ENCODE measurements at regions not wholly inside any gene's neighbourhood (a gene's known extent, or its start where the extent isn't known, plus 50 kb on each side); places are given as distances from the start of the nearest gene placed in this dataset.

DNA sequence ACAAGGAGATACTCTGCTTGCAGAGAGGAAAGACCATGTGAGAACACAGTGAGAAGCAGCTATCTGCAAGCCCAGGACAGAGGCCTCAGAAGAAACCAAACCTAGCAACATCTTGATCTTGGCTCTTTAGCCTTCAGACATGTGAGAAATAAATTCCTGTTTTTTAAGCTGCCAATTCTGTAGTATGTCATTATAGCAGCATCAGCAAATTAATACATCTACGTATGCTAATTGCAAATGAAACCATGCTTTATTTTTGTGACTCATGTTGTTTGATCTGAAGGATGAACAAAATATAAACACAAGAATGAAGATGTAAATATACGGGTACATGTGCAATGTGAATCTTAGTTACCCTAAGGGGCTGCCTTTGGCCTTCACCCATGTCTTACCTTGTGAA is 714.4 kb upstream of the ARPP21 start:
- DNase-seq = no peak

DNA sequence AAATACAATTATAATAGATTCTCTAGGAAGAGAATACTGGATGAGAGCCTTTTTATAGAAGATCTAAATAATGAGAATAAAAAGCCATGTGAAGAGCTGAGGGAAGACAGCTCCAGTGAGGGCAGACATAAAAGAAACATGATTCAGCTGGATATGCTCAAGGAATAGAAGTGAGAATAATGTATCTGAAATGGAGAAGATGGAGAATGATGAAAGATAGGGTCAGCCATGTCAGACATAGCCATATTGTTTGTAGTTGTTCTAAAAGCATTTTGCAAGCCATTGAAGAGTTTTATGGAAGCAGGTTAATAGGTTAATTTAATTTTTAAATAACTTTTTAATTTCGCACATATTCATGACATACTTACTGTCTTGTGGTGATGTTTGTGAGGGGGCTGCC is 713.5 kb upstream of the ARPP21 start:
- DNase-seq = no peak

DNA sequence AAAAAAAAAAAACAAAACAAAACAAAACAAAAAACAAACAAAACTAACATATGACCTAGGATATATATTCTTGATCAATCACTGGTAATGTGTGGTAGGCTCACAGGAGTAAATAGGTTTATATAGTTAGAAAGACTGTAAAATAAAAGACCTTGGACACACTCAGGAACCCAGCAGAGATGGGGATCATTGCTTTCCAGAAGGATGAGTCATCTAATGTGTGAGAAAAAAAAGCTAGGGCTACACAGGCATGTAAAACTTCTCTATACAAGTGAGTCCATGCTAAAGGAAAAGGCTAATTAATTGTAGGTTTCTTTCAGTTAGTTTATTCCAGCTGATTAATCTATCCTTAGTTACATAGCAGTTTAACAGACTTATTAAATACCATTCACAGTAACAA is 710.3 kb upstream of the ARPP21 start:
- no peak for DNase-seq

DNA sequence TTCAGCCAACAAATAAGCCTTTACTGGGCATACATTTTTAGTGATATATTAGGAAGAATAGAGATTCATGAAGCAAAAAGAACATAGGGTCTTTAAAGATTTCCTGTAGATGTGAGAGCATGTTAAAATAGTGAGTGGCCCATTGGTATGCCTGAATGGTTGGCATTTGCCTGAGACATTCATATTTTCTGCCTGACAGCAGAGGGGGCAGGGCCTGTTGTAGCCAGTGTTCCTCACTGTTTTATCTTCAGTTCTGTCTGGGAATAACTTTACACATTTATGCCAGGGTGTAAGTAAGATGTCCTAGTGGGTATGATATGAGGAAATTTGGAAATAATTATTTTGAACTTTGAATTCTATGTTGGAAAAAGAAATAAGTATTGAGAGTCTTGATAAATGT is 704.7 kb upstream of the ARPP21 start:
- DNase-seq = no peak

DNA sequence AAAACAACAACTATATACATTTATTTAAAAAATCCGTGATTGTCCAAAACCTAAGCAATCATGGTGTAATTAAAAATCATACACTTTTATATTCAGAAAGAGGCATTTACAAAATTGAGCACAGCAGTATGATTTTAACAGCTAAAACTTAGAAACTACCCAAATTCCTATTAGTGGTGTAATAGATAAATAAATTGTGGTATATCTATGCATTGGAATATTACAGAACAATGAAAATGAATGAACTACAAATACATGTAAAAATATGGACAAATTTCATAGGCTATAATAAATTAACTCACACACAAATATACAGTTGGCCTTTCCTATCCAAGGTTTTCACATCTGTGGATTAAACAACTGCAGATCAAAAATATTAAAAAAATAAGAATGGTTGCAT is 700.5 kb upstream of the ARPP21 start:
- no peak for DNase-seq

DNA sequence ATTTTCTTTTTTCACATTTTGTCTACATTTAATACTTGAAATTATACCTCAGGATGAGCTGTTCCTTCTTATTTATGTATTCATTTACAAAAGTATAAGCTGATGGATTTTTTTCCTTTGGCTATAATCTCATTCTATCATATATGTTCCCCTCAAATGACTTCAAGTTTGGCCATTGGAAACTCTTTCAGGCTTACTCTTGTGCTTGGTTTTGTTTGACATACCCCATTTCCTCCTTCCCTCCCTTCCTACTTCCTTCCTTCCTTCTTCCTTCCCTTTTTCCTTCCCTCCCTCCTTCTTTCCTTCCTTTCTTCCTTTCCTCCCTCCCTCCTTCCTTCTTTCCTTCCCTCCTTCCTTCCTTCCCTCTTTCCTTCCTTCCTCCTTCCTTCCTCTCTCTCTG is 697.1 kb upstream of the ARPP21 start:
- no peak for DNase-seq

DNA sequence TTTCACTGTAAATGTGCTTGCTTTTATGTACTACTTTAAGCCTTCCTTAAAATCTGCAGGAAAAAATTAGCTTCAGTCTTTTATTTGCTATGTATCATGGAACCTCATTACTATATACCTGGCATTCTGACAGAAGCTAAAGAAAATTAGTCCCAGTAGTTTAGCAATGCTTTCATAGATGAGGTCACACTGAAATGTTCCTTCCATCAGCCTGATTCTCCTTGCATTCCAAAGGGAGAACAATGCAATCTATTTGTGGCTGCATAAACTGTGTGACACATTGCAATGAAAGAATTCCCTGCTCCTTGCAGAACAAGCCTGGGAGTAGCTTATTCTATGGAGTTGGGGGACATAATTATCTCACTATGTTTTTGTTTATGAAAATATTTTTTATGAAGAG is 691.5 kb upstream of the ARPP21 start:
- DNase-seq = no peak

DNA sequence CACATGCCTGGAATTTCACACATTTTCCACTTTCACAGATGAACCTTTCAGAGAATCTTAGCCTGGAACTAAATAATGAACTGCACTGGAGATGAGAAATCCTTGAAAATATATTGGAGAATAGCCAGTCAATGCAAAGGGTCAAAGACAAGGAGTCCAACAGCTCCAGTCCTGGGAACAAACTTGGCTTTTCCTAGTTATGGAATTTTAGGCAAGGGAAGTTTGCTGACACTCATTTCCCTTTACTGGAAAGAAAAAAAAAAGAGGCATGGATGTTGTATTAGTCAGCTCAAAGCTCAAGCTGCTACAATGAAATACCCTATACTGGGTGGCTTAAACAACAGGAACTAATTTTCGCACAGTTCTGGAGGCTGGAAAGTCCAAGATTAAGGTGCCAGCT is 690.8 kb upstream of the ARPP21 start:
- DNase-seq = no peak

DNA sequence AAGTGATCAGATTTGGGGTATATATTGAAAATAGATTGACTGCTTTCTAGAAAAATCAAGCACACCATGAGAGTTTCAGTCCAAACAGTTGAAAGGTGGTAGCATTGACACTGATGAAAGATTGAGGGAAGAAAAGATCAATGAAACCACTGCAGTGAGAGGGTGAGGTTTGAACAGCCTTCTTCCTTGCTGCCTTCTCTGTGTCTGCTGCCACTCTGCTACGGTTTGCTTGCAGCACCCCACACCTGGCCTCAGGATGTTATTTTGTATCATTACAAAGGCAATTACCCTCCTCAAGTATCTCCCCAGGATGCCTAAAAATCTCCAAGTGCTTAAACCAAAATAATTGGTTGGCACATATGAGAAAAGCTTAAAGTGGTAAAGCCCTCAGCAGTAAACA is 683.6 kb upstream of the ARPP21 start:
- DNase-seq = no peak

DNA sequence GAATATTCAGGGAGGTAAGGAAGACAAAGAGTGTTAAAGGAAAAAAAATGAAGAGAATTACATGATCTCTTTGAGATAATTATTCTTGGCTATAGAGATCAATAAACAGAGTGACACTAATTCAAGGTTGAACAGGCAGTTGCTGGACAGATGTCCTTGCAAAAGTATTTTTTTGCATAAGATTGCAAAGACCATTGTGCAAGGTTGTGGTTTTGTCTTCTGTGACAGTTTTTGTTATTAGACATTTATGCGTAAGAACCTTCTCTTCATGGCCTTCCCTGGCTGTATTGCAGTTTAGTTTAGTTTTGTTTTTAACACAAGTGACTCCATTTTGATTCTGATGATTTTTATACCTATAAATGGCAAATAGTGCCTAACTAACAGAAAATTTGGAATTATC is 682.8 kb upstream of the ARPP21 start:
- no peak for DNase-seq

DNA sequence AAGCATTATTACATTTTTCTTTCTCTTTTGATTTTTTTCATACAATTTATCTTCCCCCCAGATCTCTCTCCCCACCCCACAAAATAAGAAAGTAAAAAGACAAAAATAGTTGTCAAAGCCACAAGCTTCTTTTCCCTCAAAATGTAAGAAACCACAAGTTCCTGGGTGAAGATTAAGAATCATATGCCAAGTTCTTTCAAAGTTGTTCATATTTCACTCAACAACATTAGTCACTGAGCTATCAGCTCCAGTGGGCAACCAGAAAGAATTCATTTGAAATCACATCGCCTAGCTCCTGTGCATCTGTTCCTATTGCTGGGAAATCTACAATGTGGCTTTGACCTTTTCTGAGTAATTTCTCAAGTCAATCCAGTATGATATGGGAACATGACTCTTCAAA is 681.6 kb upstream of the ARPP21 start:
- DNase-seq = no peak

DNA sequence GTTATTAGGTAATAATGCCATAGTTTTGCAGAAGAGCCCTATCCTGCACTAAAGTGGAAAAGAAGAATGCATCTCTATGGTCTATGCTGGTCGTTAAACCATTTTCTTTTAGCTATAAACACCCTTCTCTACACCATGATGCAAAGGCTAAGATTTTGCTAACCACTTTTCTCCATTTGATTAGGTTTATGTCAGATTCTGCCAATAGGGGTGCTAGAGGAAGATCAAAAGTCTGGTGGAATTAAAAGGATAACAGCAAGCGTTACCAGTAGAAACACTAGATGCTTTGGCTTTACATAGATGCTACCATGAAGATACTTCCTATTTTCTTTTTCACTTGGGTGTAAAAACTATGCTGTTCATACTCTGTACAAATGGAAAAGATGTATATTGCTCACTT is 669.8 kb upstream of the ARPP21 start:
- no peak for DNase-seq

DNA sequence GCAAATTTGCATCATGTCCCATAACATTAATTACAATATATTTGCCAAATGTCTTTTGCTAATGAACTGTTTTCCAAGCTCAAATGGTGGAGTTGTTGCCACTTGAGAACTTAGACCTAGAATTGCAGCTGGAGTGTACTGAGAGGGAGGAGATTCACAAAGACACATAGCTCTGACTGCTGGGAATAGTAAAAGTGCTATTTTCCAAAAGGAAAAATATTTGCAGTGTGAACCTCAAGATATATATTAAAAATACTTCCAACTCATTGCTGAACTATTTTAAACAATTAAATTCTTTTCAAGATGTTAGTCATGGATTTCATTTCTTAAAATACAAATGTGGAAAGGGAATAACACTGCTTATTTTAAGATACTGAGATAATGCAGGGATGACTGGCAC is 666.8 kb upstream of the ARPP21 start:
- DNase-seq = no peak

DNA sequence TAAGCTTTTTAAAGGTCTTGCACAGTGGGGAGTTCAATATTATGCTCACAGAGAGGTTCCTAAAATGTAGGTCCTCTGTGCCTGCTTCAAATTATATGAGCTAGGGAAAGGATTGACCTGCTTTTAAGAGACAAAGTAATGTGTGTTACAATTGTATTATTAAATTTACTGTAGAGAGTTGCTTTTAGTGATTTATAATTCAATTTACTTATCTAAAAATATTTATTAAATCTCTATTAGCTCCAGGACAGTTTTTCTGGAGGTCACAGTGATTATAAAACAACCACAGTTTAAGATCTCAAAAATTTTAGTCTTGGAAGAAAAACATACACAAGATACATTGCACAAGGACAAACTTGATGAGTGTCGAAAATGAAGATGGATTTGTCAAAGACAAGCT is 665.7 kb upstream of the ARPP21 start:
- DNase-seq = no peak

DNA sequence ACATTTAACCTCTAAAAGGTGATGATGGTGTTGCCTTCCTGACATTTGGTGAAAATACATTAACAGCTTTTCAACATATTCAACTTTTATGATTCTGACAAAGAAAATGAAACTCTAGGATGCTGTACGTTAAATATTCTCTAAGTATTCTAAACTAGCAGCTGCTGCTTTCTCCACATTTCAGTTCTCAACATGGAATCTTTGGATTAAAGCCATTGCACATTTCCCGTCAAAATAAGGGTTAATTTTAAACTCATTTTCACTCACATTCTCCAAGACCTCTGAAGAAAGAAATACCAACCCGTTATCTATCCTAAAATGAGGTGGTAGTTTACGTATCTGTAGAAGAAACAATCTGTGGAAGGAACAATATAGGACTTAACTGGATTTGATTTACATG is 655.7 kb upstream of the ARPP21 start:
- DNase-seq = no peak

DNA sequence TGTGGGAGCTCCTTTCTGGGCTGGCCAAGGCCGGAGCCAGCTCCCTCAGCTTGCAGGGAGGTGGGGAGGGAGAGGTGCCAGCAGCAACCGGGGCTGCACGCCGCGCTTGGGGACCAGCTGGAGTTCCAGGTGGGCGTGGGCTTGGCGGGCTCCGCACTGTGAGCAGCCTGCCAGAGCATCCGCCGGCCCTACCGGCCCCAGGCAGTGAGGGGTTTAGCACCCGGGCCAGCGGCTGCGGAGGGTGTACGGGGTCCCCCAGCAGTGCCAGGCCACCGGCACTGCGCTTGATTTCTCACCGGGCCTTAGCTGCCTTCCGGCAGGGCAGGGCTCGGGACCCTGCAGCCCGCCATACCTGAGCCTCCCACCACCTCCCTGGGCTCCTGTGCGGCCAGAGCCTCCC is 651.0 kb upstream of the ARPP21 start:
- no peak for DNase-seq

DNA sequence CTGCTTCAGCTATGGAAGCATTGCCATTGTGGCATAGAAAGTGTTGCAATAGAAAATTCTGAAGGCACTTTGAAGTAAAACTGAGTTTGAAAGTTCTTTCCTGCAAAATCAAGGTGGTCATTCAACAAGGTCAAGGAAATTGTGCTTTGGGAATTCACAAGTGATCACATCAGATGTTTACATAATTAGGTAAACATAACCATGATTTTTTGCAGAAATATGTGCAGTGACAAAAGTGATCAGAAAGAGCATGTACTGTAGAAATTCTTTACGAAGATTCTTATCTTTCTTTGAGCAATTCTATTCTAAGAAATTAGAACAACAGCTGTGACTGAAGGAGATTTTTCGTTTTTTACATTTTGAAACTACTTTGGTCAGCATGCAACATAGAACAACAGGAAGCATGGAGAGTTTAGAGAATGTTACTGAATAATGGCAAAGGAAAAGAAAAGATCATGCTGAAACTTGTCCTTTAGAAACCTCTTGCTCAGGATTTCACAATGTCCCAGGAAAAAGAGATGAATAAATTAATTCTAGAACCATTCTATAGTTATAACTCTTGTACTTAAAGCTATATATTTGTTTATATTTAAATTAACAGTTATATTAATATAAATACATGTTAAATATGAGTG is 643.4 kb upstream of the ARPP21 start:
- DNase-seq = no peak

DNA sequence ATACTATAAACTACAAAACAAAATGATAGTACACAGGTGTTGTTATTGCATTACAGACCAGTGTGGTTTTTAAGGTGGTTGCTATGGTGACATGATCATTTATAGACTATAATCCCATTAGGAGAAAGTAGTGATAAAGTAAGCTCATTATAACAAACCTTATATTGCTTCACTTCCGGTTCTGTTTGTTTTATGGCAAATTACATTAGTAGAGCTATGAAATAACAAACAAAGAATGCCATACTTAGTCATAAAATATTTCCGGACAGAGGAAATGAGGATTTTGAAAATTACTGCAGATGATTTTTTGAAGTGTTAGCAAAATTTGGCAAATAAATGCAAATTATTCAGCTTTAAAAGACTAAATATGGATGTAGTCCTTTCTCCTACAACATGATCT is 640.4 kb upstream of the ARPP21 start:
- no peak for DNase-seq

DNA sequence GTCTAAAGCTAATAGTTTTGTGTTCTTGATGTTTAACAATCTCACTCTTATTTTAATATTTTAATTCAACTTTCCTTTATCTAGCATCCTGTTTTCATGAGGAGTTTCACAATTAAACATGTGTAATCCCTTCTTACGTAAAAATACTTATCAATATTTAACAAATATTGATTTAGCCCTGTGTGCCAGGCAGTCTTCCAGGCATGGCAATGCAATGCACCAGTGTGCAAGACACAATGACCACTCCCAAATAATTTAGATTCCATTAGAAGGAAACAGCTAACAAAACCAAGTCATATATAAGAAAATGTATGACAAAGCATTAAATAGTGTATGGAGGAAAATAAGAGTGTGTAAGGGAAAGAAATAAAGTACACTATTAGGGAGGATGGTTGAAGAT is 627.1 kb upstream of the ARPP21 start:
- DNase-seq = no peak

DNA sequence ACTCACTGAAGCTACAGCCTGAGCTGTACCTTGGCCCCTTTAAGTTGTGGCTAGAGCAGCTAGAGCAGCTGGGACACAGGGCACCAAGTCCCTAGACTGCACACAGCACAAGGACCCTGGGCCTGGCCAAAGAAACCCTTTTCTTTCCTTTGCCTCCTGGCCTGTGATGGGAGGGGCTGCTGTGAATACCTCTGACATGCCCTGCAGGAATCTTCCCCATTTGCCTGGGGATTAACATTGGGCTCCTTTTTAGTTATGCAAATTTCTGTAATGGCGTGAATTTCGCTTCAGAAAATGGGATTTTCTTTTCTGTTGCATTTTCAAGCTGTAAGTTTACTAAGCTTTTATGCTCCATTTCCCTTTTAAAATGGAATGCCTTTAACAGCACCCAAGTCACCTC is 611.2 kb upstream of the ARPP21 start:
- DNase-seq = no peak

DNA sequence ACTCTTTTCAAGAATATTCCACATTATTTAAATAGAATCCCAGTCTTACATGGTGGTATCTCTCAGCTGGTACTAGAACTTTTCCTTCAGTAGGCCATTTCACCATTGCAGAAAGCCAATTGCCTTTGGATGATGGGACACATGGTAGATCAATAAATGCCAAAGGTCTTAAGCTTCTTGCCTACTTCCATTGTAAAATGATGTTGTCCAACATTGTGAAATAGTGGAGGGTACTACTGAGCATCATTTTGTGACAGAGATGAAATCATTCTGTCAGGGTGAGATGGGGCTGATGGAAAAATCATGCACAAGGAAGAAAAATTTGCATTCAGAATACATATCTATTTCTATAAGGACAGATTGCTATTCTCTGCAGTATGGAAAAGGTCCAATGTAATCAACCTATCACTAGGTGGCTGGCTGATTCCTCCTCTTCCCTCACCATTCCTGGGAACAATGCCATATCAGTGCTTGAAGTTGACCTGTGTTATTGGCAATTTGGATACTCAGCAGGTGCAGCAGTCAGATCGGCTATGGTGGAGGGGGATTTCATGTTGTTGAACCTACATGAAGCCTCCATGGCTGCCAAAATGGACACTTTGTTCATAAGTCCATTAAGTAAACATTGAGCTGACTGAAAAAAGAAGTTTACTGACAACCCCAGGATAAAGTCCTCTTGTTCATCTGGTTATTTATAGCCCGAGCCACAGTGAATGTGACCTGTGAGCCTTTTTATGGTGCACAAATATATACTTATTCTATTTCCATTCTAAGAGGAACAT is 596.9 kb upstream of the ARPP21 start:
- no peak for DNase-seq

DNA sequence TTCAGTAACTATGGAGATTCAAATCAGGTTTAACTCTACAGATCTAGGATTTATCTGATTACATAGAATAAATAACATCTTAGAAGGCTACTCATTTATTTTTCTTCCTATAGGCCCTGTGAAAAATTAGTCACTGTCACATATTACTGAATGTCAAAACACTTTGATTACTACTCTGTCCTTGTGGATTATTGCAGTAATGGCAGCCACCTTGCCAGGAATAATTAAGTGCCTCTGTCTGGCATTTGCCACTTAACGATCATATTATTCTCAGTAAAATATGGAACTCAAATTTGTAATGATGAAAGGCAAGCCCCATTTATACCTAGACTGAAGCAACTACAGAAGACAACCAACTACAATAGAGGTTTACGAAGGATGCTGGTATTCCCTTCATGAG is 596.3 kb upstream of the ARPP21 start:
- no peak for DNase-seq

DNA sequence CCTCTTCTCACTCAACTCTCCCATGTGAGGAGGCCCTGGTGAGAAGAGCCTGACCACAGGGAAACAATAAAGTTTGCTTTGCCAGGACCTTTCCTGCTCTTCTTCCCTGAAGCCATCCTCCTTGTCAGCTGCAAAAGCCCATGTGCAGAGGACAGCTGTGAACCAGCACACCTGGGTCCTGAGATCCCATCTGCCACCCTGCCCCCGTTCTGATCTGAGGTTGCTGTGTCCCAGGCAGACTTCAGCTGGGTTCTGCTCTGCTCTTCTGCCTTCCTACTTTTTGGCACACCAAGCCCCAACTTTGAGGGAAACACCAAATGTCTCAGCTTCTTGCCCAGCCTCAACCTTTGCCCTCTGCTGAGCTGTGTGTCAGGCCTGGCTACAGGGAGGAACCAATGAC is 595.1 kb upstream of the ARPP21 start:
- no peak for DNase-seq

DNA sequence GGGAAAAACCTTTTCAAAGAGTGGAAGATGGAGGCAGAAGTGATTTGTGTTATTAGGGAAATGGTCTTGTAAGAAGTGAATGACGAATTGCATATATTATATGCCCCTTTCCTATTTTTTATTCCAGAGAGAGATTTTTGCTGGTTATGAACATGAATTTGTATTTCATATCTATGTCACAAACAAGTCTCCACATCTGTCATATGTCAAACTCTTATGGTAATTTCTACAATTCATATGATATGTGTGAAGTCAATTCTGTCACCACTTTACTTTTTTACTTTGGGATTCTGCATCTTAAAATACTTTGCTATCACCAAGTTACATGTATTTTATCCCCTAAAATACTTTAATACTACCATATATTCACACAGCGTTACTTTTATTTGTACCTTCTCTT is 594.2 kb upstream of the ARPP21 start:
- DNase-seq = no peak

DNA sequence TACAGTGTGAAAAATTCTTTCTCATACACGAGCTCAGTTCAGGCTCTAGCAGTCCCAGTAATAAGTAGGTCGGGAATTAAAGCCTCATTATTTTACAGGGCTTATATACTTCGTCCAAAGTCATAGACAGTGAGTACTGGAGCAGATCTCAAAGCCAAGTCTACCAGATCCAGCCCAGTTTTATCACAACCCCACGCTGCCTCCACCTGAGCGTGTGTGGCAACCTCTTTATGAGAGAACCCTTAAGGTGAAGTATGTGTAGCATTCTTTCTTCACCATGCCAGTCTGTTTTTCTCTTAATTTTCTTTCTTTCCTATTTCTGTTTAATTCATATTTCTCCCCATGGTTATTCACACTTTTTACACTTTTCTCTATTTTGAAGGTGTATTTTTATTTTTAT is 574.6 kb upstream of the ARPP21 start:
- no peak for DNase-seq
